ENCODE measurements at regions not wholly inside any gene's neighbourhood (a gene's known extent, or its start where the extent isn't known, plus 50 kb on each side); places are given as distances from the start of the nearest gene placed in this dataset.
"Not testable (repeated sequence)": the region's sequence is repeated elsewhere in the genome, so short reads cannot be mapped to it uniquely, and the experiment has no call there.

DNA sequence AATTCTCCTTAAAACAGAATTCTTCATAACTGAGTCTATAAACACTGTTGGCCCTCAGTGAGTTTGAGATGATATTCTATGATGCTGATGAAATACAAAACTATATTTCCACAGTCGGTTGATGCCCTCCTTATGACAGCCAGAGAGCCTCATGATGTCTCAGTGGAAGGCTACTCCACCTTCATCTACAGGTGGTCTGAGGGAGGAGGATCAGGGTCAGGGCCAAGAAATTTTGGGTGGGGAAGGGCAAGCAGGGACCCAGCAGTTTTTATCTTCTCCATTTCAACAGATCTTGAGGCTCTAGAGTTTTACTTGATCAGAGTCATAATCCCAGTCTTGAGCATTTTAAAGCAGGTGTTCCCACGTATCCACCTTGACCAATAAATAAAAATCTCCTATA lies 90.8 kb downstream of the CCDC71L start:
- intact Hi-C loops (cut with DNase I), result no loop called here
- Histone ChIP-seq H3K4me3 (no peak overlapping the region), H3K9me3 (no peaks in the 10 kb centered on the region), H3K27ac (no peak overlapping the region), H3K36me3 (no peaks in the 10 kb centered on the region), H3K27me3 (no peaks in the 10 kb centered on the region), H3K4me1 (peaks cover 6% of the 10 kb centered on the region)
- TF ChIP-seq, protein P1, sequence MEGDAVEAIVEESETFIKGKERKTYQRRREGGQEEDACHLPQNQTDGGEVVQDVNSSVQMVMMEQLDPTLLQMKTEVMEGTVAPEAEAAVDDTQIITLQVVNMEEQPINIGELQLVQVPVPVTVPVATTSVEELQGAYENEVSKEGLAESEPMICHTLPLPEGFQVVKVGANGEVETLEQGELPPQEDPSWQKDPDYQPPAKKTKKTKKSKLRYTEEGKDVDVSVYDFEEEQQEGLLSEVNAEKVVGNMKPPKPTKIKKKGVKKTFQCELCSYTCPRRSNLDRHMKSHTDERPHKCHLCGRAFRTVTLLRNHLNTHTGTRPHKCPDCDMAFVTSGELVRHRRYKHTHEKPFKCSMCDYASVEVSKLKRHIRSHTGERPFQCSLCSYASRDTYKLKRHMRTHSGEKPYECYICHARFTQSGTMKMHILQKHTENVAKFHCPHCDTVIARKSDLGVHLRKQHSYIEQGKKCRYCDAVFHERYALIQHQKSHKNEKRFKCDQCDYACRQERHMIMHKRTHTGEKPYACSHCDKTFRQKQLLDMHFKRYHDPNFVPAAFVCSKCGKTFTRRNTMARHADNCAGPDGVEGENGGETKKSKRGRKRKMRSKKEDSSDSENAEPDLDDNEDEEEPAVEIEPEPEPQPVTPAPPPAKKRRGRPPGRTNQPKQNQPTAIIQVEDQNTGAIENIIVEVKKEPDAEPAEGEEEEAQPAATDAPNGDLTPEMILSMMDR (IDR thresholded peaks at IDR 0.05), result no peak
- no peak for TF ChIP-seq POLR2AphosphoS5 (IDR thresholded peaks at IDR 0.05; ENCODE audit: insufficient read depth in 1 of 2, low read depth in 1 of 2)
- TF ChIP-seq POLR2A (IDR thresholded peaks at IDR 0.05), result no peak
- no peak for DNase-seq (ENCODE audit: extremely low spot score in 2 of 2)

DNA sequence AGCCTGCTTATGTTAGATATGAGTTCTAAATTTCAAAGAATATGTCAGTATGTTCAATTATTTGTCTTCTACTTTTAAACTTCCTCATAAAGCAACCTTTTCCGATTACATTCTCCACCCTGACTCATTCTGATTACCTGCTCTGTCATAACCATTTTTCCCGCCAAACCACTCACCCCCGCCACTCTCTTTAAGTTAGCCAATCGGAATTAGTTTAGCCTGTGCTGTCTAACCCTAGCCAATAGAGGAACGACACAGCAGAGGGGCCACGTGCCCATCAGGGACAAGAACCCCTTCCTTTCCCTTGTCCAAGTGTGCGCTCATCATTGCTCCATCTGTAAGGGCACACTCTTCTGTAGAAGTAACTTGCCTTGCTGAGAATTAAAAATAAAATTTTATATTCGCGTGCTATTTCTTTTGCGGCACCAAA lies 91.4 kb downstream of the CCDC71L start:
- no peak for DNase-seq (ENCODE audit: extremely low spot score in 2 of 2)
- Histone ChIP-seq H3K4me3 (no peak overlapping the region), H3K27me3 (no peaks in the 10 kb centered on the region), H3K9me3 (no peaks in the 10 kb centered on the region), H3K27ac (no peak overlapping the region), H3K4me1 (peaks cover 6% of the 10 kb centered on the region), H3K36me3 (no peaks in the 10 kb centered on the region)
- TF ChIP-seq POLR2AphosphoS5 (IDR thresholded peaks at IDR 0.05; ENCODE audit: insufficient read depth in 1 of 2, low read depth in 1 of 2), result no peak
- TF ChIP-seq, protein P1 (IDR thresholded peaks at IDR 0.05), result no peak
- TF ChIP-seq POLR2A (IDR thresholded peaks at IDR 0.05), result no peak
- intact Hi-C loops (cut with DNase I), result no loop called here

DNA sequence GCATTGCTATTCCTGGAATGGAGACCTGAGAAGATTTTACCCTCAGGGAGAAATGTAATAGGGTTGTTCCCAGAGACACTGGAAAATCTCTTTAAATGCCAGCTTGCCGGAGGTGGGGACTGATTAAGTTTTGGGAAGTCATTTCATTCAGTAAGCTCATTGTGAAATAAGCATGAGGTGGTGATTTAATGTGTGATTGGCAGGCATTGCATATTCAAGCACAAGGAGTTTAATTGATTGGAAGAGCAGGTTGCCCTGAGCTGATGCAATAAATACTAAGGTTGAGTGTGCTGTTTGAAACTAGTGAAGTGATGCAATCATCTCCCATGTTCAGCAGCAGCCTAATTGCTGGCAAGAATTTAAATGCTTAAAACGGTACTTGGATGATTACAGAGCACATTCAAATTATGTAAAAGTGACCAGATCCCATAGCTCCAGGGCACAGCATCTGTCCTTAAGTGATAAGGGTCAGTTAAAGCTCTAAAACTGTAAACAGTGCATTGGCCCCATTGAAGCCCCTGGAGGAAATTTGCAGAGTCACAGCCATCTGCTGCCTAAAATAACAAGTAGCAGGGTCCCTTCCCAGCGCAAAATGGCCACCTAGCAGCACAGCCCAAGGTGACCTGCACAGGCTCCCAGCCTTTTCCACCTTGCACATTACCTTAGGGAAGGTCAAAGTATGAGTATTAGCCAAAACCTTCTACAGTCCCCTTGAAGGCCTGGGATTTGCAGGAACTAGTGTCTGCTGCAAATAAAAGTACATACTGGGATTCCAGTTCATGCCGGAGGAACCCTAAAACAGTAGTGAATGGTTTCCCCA lies 92.1 kb downstream of the CCDC71L start:
- Histone ChIP-seq H3K4me1 (peaks cover 6% of the 10 kb centered on the region), H3K36me3 (no peaks in the 10 kb centered on the region), H3K27me3 (no peaks in the 10 kb centered on the region), H3K27ac (no peak overlapping the region), H3K9me3 (no peaks in the 10 kb centered on the region), H3K4me3 (no peak overlapping the region)
- no peak for DNase-seq (ENCODE audit: extremely low spot score in 2 of 2)
- no peak for TF ChIP-seq POLR2AphosphoS5 (IDR thresholded peaks at IDR 0.05; ENCODE audit: insufficient read depth in 1 of 2, low read depth in 1 of 2)
- TF ChIP-seq, protein P1 (IDR thresholded peaks at IDR 0.05), result no peak
- no peak for TF ChIP-seq POLR2A (IDR thresholded peaks at IDR 0.05)
- intact Hi-C loops (cut with DNase I), result no loop called here

DNA sequence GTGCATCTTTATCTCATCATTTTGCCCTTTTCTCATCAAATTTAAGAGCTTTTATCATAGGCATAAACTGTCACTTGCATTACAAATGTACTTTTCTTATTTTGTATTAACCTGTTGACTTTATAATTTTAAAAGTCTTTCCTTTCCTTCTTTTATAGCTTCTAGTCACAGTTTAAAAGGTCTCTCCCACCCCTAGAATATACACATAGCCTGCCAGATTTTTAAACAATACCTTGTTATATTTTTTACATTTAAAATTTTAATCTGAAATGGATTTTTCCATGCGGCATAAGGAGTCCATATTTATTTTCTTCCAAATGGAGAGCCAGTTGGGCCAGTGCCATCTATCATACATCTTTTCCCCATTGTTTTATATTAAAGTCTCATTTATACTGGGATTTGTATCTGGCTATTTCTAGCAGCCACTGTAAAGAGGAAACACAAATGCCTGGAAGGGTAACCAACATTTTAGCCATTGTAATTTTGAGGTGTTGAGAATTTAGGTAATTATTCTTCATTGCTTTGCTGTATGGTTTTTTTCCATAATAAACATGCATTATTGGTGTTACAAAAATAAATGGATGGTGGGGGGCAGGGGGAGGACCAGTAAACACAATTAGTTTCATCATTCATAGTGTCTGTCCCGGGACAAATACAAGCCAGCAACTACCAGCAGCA lies 92.8 kb downstream of the CCDC71L start:
- H3K9me3 ChIP-seq, result no peaks in the 10 kb centered on the region
- intact Hi-C loops (cut with DNase I), result no loop called here
- no peak overlapping the region for H3K4me3 ChIP-seq
- H3K27me3 ChIP-seq, result no peaks in the 10 kb centered on the region
- peaks cover 6% of the 10 kb centered on the region for H3K4me1 ChIP-seq
- DNase-seq (ENCODE audit: extremely low spot score in 2 of 2), result no peak
- TF ChIP-seq, protein P1 (IDR thresholded peaks at IDR 0.05), result no peak
- no peak for TF ChIP-seq POLR2A (IDR thresholded peaks at IDR 0.05)
- TF ChIP-seq POLR2AphosphoS5 (IDR thresholded peaks at IDR 0.05; ENCODE audit: insufficient read depth in 1 of 2, low read depth in 1 of 2), result no peak
- H3K36me3 ChIP-seq, result no peaks in the 10 kb centered on the region
- no peak overlapping the region for H3K27ac ChIP-seq

DNA sequence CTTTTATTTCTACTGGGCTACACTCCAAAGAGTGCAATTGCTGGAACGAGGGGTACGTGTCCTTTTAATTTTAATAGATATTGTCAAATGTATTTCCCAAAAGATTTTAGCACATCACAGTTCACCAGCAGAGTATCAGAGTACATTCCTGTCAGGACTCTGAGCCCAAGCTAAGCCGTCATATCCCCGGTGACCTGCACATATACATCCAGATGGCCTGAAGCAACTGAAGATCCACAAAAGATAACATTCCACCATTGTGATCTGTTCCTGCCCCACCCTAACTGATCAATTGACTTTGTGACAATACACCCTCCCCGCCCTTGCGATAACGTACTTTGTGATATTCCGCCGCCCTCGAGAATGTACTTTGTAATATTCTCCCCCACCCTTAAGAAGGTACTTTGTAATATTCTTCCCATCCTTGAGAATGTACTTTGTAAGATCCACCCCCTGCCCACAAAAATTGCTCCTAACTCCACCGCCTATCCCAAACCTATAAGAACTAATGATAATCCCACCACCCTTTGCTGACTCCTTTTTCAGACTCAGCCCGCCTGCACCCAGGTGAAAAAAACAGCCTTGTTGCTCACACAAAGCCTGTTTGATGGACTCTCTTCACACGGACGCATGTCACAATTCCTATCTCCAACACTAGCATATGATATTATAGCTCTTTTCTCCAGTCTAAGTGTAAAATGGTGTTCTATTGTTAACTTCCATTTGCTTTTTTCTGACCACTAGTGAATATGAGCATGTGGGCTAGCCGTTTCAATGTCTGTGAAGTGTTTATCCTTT lies 93.6 kb downstream of the CCDC71L start:
- DNase-seq (ENCODE audit: extremely low spot score in 2 of 2); intact Hi-C loops (cut with DNase I); H3K27me3 ChIP-seq; H3K9me3 ChIP-seq; H3K4me3 ChIP-seq; H3K4me1 ChIP-seq; H3K27ac ChIP-seq; H3K36me3 ChIP-seq: not testable (repeated sequence)
